ENCODE measurements at regions not wholly inside any gene's neighbourhood (a gene's known extent, or its start where the extent isn't known, plus 50 kb on each side); places are given as distances from the start of the nearest gene placed in this dataset.
A peak's percentile ranks its signal among the peaks of the same experiment; 100 is the strongest.

DNA sequence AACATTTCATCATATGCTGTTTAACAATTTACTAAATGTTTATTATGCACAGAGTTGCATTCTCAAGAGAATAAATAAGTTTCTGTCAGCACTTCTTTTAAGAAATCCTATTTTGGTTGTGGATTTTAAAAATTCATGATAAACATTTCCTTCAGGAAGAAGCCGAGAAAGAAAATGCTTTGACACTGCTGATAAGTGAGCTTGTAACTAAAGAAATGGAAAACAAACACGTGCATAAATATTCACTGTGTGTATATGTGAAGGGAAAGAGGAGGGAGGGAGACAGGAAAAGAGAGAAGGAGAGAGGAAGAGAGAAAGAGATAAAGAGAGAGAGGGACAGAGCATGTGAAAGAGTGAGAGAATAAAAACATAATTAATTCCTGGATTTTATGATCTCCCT, 1165.0 kb downstream of the DIAPH3 start:
- H3K79me2 ChIP-seq (ENCODE audit: insufficient read depth, low read length) = no peaks in the 10 kb centered on the region
- no peaks in the 10 kb centered on the region for H3K4me1 ChIP-seq (ENCODE audit: insufficient read depth, low read length)
- H3K9me3 ChIP-seq (ENCODE audit: insufficient read depth, low read depth, low read length) = no peaks in the 10 kb centered on the region
- no peak overlapping the region for H3K27ac ChIP-seq (ENCODE audit: low read depth, low read length)
- no peaks in the 10 kb centered on the region for H3K36me3 ChIP-seq (ENCODE audit: insufficient read depth, low read length)
- H3K4me2 ChIP-seq (ENCODE audit: low read length) = no peak overlapping the region
- no peak overlapping the region for H3K9ac ChIP-seq (ENCODE audit: low read length)
- Mint-ChIP-seq H3K4me1 (ENCODE audit: low read depth, unreplicated experiment) (peaks cover 16% of the 10 kb centered on the region), H3K36me3 (ENCODE audit: low read depth, unreplicated experiment) (no peaks in the 10 kb centered on the region), H3K9me3 (ENCODE audit: unreplicated experiment) (no peaks in the 10 kb centered on the region), H3K4me3 (ENCODE audit: unreplicated experiment) (no peak overlapping the region), H3K27ac (ENCODE audit: unreplicated experiment) (no peak overlapping the region), H3K27me3 (ENCODE audit: low read depth, unreplicated experiment) (no peaks in the 10 kb centered on the region)
- TF ChIP-seq, protein P1, sequence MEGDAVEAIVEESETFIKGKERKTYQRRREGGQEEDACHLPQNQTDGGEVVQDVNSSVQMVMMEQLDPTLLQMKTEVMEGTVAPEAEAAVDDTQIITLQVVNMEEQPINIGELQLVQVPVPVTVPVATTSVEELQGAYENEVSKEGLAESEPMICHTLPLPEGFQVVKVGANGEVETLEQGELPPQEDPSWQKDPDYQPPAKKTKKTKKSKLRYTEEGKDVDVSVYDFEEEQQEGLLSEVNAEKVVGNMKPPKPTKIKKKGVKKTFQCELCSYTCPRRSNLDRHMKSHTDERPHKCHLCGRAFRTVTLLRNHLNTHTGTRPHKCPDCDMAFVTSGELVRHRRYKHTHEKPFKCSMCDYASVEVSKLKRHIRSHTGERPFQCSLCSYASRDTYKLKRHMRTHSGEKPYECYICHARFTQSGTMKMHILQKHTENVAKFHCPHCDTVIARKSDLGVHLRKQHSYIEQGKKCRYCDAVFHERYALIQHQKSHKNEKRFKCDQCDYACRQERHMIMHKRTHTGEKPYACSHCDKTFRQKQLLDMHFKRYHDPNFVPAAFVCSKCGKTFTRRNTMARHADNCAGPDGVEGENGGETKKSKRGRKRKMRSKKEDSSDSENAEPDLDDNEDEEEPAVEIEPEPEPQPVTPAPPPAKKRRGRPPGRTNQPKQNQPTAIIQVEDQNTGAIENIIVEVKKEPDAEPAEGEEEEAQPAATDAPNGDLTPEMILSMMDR (IDR thresholded peaks at IDR 0.05; ENCODE audit: insufficient read depth, low read depth, low read length) = no peak
- TF ChIP-seq EZH2 (IDR thresholded peaks at IDR 0.05; ENCODE audit: insufficient read depth, low read length) = no peak
- DNase-seq (ENCODE audit: low read depth) (no peak), FAIRE-seq (no peak)
- no peak overlapping the region for H3K4me3 ChIP-seq (ENCODE audit: insufficient read depth, low read depth, low read length)
- no peaks in the 10 kb centered on the region for H3K27me3 ChIP-seq (ENCODE audit: insufficient read depth, low read length)
- H4K20me1 ChIP-seq (ENCODE audit: insufficient read depth, low read length) = no peaks in the 10 kb centered on the region
- no peak overlapping the region for H2AFZ ChIP-seq (ENCODE audit: low read depth, low read length)

DNA sequence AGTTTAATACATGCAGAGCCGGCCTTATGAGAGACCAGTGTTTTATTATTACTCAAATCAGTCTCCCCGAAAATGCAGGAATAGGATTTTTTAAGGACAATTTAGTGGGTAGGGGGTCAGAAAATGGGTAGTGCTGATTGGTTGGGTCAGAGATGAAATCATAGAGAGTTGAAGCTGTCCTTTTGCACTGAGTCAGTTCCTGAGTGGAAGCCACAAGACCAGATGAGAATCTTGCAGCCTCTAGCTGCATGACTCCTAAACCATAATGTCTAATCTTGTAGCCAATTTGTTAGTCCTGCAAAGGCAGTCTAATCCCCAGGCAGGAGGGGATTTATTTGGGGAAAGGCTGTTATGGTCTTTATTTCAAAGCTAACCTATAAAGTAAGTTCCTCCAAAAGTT, 1163.9 kb downstream of the DIAPH3 start:
- no peak overlapping the region for H3K4me3 ChIP-seq (ENCODE audit: insufficient read depth, low read depth, low read length)
- no peaks in the 10 kb centered on the region for H3K4me1 ChIP-seq (ENCODE audit: insufficient read depth, low read length)
- H3K27ac Mint-ChIP-seq (ENCODE audit: unreplicated experiment) = peak overlapping the region; percentile 73
- no peaks in the 10 kb centered on the region for H3K27me3 Mint-ChIP-seq (ENCODE audit: low read depth, unreplicated experiment)
- no peak for FAIRE-seq
- no peaks in the 10 kb centered on the region for H3K36me3 Mint-ChIP-seq (ENCODE audit: low read depth, unreplicated experiment)
- H3K9me3 Mint-ChIP-seq (ENCODE audit: unreplicated experiment) = no peaks in the 10 kb centered on the region
- no peak overlapping the region for H3K27ac ChIP-seq (ENCODE audit: low read depth, low read length)
- H3K27me3 ChIP-seq (ENCODE audit: insufficient read depth, low read length) = no peaks in the 10 kb centered on the region
- H3K4me2 ChIP-seq (ENCODE audit: low read length) = no peak overlapping the region
- H3K79me2 ChIP-seq (ENCODE audit: insufficient read depth, low read length) = no peaks in the 10 kb centered on the region
- H3K9ac ChIP-seq (ENCODE audit: low read length) = no peak overlapping the region
- TF ChIP-seq, protein P1 (IDR thresholded peaks at IDR 0.05; ENCODE audit: insufficient read depth, low read depth, low read length) = no peak
- no peak for TF ChIP-seq EZH2 (IDR thresholded peaks at IDR 0.05; ENCODE audit: insufficient read depth, low read length)
- no peaks in the 10 kb centered on the region for H4K20me1 ChIP-seq (ENCODE audit: insufficient read depth, low read length)
- H2AFZ ChIP-seq (ENCODE audit: low read depth, low read length) = no peak overlapping the region
- H3K36me3 ChIP-seq (ENCODE audit: insufficient read depth, low read length) = no peaks in the 10 kb centered on the region
- H3K4me3 Mint-ChIP-seq (ENCODE audit: unreplicated experiment) = no peak overlapping the region
- H3K9me3 ChIP-seq (ENCODE audit: insufficient read depth, low read depth, low read length) = no peaks in the 10 kb centered on the region
- peaks cover 13% of the 10 kb centered on the region for H3K4me1 Mint-ChIP-seq (ENCODE audit: low read depth, unreplicated experiment)
- DNase-seq (ENCODE audit: low read depth) = peak; percentile 31

DNA sequence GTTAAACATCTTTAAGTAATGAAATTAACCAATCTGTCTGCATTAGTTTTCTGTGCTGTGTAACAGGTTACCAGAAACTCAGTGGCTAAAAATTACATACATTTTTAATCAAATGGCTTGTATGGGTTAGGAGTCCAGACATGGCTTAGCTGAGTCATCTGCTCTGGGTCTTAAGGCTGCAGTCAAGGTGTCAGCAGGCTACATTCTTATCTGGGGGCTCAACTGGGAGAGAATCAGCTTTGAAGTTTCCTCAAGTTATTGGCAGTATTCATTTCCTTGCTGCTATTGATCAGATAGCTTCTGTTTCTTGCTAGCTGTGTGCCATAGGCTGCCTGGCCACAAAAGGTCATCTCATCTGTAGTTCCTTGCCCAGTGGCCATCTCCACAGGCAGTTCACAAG, 1163.0 kb downstream of the DIAPH3 start:
- Mint-ChIP-seq H3K27ac (ENCODE audit: unreplicated experiment) (peak overlapping the region; percentile 75), H3K4me3 (ENCODE audit: unreplicated experiment) (no peak overlapping the region), H3K36me3 (ENCODE audit: low read depth, unreplicated experiment) (no peaks in the 10 kb centered on the region), H3K27me3 (ENCODE audit: low read depth, unreplicated experiment) (no peaks in the 10 kb centered on the region), H3K9me3 (ENCODE audit: unreplicated experiment) (no peaks in the 10 kb centered on the region), H3K4me1 (ENCODE audit: low read depth, unreplicated experiment) (peaks cover 13% of the 10 kb centered on the region)
- no peaks in the 10 kb centered on the region for H3K4me1 ChIP-seq (ENCODE audit: insufficient read depth, low read length)
- H4K20me1 ChIP-seq (ENCODE audit: insufficient read depth, low read length) = no peaks in the 10 kb centered on the region
- no peak overlapping the region for H3K9ac ChIP-seq (ENCODE audit: low read length)
- H2AFZ ChIP-seq (ENCODE audit: low read depth, low read length) = no peak overlapping the region
- no peak overlapping the region for H3K27ac ChIP-seq (ENCODE audit: low read depth, low read length)
- no peaks in the 10 kb centered on the region for H3K9me3 ChIP-seq (ENCODE audit: insufficient read depth, low read depth, low read length)
- FAIRE-seq (no peak), DNase-seq (ENCODE audit: low read depth) (peak; percentile 19)
- no peaks in the 10 kb centered on the region for H3K27me3 ChIP-seq (ENCODE audit: insufficient read depth, low read length)
- no peak overlapping the region for H3K4me2 ChIP-seq (ENCODE audit: low read length)
- TF ChIP-seq, protein P1 (IDR thresholded peaks at IDR 0.05; ENCODE audit: insufficient read depth, low read depth, low read length) = no peak
- no peak for TF ChIP-seq EZH2 (IDR thresholded peaks at IDR 0.05; ENCODE audit: insufficient read depth, low read length)
- H3K79me2 ChIP-seq (ENCODE audit: insufficient read depth, low read length) = no peaks in the 10 kb centered on the region
- H3K4me3 ChIP-seq (ENCODE audit: insufficient read depth, low read depth, low read length) = no peak overlapping the region
- H3K36me3 ChIP-seq (ENCODE audit: insufficient read depth, low read length) = no peaks in the 10 kb centered on the region
